ENCODE measurements at regions not wholly inside any gene's neighbourhood (a gene's known extent, or its start where the extent isn't known, plus 50 kb on each side); places are given as distances from the start of the nearest gene placed in this dataset.
"Not testable (repeated sequence)": the region's sequence is repeated elsewhere in the genome, so short reads cannot be mapped to it uniquely, and the experiment has no call there.

DNA sequence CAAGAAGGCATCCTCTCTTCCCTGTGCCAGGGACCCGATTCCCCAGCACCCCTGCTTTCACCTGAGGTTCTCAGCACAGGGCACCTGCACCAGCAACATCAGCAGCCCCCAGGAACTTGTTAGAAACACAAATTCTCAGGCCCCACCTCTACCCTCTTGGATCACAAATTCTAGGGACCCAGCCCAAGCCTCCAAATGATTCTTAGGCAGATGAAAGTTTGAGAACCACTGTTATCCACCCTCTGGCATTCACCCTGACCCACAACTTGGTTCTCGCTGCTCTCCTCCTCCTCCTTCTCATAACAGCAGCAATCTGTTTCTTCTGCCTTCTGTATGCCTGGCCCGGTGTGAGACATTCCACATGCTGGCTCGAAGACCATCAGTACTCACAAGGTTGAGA is 60.3 kb upstream of the HIVEP3 start:
- no peak for DNase-seq

DNA sequence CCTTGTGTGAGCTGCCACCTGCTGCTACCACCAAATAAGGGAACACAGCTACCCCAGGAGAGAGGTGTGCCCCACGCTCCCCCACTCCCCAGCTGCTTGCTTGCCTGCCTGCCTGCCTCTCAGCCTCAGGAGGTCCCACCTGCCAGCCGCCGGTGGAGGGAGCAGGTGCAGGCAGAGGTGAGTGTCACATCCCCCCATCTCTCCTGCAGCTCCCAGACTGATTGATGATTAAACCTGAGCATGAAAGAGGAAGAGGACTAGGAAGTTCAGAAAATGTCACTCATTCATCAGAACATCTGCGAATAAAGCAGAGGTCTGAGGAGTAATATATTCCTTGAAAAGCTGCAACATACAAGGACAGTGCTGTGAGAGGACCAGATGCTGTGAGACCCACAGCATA is 58.6 kb upstream of the HIVEP3 start:
- no peak for DNase-seq

DNA sequence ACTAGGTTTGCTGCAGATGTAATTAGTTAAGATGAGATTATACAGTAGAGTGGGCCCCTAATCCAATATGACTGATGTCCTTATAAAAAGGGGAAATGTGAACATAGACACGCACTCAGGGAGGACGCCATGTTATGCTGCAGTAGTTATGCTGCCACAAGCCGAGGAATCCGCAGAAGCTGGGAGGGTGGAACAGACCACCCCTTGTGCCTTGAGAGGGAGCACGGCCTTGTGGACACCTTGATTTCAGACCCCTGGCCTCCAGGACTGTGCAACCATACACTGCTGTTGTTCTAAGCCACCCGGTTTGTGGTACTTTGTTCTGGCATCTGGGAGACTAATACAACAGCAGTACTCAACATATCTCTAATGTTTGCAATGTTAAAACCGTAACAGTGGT is 57.9 kb upstream of the HIVEP3 start:
- DNase-seq: no peak

DNA sequence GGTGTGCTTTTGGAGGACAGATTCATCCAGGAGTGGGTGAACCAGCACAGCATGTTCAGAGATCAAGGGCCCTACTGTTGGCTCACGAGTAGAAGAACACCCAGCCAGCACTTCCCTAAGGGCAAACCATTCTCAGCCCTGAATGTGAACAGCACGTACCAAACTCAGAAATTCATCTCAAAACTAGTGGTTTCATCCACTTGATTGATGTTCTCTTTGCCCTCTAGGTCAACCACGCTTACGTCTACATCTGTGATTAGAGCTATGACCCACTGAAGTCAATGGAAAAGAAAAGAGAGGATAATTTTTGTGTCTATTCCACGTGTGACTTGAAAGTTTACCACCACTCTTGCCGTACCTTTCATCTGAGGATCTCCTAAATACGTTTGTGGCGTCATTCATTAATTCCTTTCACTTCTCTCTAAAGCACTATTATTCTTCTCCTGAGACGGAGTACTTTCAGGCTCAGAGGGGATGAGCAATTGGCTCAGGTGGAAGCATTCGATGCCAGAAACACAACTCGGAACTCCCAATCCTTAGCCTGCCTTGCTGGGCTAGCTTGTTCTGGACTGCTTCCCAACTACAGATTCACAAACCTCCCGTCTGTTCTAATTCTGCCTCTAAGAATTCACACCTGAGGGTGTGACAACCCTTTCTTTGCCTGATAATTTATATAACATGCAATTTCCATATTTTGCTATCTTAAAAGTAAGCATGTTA is 57.3 kb upstream of the HIVEP3 start:
- no peak for DNase-seq

DNA sequence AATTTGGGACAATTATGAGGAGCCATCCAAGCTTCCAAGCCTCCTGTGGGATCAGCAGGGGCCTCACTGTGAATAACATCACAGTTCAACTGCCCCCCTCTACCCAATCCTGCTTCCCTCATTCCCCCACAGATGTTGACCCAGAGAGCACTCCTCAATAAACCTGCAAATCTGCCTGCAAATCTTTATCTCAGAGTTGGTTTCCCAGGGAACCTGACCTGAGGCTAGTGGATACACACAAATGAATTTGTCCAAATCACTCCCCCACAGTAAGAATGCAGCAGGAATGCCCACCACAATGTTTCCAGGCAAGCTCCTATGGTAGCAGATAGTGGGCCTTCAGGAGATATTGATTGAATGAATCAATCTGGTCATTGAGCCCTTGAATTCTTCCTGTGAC is 56.4 kb upstream of the HIVEP3 start:
- no peak for DNase-seq

DNA sequence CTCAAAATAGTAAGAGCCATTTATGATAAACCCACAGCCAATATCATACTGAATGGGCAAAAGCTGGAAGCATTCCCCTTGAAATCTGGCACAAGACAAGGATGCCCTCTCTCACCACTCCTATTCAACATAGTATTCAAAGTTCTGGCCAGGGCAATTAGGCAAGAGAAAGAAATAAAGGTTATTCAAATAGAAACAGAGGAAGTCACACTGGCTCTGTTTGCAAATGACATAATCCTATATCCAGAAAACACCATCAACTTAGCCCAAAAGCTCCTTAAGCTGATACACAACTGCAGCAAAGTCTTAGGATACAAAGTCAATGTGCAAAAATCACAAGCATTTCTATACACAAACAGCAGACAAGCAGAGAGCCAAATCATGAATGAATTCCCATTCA is 49.8 kb upstream of the HIVEP3 start:
- not testable (repeated sequence) for DNase-seq
